ENCODE measurements at regions not wholly inside any gene's neighbourhood (a gene's known extent, or its start where the extent isn't known, plus 50 kb on each side); places are given as distances from the start of the nearest gene placed in this dataset.

DNA sequence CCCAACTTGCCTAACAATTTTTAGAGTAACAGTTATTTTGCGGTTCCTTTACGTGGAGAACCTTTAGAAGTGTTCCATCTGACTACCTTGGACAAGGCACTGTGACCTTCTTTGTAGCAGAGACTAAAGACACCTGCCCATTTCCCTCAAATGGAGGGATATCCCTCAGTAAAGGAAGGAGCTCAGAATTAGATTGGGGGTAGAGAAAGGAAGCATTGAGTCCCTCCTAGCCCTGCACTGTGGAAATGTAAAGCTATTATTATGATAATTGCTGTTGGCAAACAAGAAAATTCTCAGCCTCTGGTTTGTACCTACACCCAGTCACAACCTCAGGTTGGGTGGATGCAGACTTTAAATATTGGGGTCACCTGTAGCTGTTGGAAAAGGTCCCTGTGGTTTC lies 72.6 kb upstream of the MACF1 start:
- WGBS (ENCODE audit: insufficient coverage, low coverage, low lambda C conversion rate, missing lambda C conversion rate), result 100% methylated on average over 2 of the region's 2 CpGs
- intact Hi-C loops (cut with DNase I), result no loop called here

DNA sequence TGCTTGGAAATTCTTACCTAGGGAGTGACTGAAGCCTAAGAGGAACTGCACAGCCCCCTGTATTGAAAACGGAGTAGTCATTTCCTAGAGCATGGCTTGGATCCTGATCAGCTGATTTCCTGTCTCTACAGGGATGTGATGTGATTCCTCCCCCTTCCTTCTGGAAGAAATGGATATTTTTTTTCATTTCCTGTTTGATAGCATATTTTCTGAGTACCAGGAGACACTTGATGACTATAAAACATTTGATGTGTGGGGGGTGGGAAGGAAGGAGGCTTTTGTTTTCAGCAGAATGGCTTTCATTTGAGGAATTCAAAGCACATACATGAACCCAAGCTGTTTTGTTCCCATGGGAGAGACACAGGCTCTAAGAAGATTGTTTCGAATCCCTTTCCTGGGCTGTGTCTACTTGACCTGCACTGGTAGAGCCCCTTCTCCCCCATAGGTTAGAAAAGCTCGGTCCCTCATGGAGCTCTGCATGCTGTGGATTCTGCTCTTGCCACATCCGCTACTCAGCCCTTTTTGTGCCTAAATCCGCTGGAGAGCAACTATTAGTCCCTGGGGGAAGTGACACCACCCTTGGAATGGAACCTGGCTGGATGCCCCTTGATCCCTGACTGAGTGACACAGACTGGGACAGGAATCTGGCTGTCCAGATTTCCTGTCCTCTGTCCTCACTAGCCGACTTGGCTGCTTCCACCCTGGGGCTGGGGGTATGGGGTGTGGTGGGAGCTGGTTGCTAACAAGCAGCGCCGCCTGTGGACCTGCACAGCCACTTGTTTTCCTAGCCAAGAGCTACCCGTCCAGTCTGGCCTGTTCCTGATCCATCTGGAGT lies 71.8 kb upstream of the MACF1 start:
- Histone ChIP-seq H3K36me3 (no peaks in the 10 kb centered on the region), H3K4me3 (no peak overlapping the region), H3K27me3 (no peaks in the 10 kb centered on the region), H3K4me1 (peaks cover 0 to 41% (median 7%) of the 10 kb centered on the region in 4 donors), H3K27ac (peak overlapping the region; percentile 4 to 66 (median 49)), H3K9me3 (no peaks in the 10 kb centered on the region)
- TF ChIP-seq, protein P1, sequence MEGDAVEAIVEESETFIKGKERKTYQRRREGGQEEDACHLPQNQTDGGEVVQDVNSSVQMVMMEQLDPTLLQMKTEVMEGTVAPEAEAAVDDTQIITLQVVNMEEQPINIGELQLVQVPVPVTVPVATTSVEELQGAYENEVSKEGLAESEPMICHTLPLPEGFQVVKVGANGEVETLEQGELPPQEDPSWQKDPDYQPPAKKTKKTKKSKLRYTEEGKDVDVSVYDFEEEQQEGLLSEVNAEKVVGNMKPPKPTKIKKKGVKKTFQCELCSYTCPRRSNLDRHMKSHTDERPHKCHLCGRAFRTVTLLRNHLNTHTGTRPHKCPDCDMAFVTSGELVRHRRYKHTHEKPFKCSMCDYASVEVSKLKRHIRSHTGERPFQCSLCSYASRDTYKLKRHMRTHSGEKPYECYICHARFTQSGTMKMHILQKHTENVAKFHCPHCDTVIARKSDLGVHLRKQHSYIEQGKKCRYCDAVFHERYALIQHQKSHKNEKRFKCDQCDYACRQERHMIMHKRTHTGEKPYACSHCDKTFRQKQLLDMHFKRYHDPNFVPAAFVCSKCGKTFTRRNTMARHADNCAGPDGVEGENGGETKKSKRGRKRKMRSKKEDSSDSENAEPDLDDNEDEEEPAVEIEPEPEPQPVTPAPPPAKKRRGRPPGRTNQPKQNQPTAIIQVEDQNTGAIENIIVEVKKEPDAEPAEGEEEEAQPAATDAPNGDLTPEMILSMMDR (IDR thresholded peaks at IDR 0.05), result peak; percentile 16 to 30 (median 21)
- TF ChIP-seq POLR2A (IDR thresholded peaks at IDR 0.05), result peak; percentile 12
- intact Hi-C loops (cut with DNase I), result no loop called here
- DNase-seq, result peak; percentile 85 to 88 (median 88)
- 29% methylated on average over 5 of the region's 9 CpGs for WGBS (ENCODE audit: insufficient coverage, low coverage, low lambda C conversion rate, missing lambda C conversion rate)
- ATAC-seq, result peak; percentile 87 to 91 (median 88)

More for the DNA sequence above, 72.6 kb upstream of the MACF1 start:
- peaks cover 0 to 41% (median 5%) of the 10 kb centered on the region in 4 donors for H3K4me1 ChIP-seq
- TF ChIP-seq POLR2A (IDR thresholded peaks at IDR 0.05), result no peak
- TF ChIP-seq, protein P1 (IDR thresholded peaks at IDR 0.05), result no peak
- DNase-seq (no peak), ATAC-seq (no peak)
- H3K27me3 ChIP-seq, result no peaks in the 10 kb centered on the region
- H3K36me3 ChIP-seq, result no peaks in the 10 kb centered on the region
- H3K9me3 ChIP-seq, result no peaks in the 10 kb centered on the region
- peak overlapping the region in 2 of 3 donors; percentile 49 to 66 for H3K27ac ChIP-seq
- H3K4me3 ChIP-seq, result no peak overlapping the region

DNA sequence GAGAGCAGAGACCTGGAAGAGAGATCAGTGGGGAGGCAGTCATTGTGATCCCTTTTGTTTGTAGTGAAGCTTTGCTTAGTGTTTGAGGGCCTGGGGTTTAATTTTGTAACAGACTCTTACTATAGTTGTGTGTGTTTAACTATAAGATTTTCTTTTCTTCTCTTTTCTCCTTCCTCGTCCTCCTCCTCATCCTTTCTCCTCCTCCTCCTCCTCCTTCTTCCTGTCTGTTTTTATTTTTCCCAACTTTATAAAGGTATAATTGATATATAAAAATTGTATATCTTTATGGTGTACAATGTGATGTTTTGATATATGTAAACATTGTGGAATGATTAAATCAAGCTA lies 71.2 kb upstream of the MACF1 start:
- no peaks in the 10 kb centered on the region for H3K9me3 ChIP-seq
- no peaks in the 10 kb centered on the region for H3K27me3 ChIP-seq
- peak overlapping the region; percentile 4 to 66 (median 49) for H3K27ac ChIP-seq
- WGBS (ENCODE audit: insufficient coverage, low coverage, low lambda C conversion rate, missing lambda C conversion rate), result 71% methylated on average over 1 of the region's 1 CpG
- no peaks in the 10 kb centered on the region for H3K36me3 ChIP-seq
- intact Hi-C loops (cut with DNase I), result no loop called here
- DNase-seq, result no peak
- TF ChIP-seq, protein P1 (IDR thresholded peaks at IDR 0.05), result no peak
- no peak for TF ChIP-seq POLR2A (IDR thresholded peaks at IDR 0.05)
- H3K4me1 ChIP-seq, result peaks cover 0 to 38% (median 8%) of the 10 kb centered on the region in 4 donors
- H3K4me3 ChIP-seq, result no peak overlapping the region
- no peak for ATAC-seq

DNA sequence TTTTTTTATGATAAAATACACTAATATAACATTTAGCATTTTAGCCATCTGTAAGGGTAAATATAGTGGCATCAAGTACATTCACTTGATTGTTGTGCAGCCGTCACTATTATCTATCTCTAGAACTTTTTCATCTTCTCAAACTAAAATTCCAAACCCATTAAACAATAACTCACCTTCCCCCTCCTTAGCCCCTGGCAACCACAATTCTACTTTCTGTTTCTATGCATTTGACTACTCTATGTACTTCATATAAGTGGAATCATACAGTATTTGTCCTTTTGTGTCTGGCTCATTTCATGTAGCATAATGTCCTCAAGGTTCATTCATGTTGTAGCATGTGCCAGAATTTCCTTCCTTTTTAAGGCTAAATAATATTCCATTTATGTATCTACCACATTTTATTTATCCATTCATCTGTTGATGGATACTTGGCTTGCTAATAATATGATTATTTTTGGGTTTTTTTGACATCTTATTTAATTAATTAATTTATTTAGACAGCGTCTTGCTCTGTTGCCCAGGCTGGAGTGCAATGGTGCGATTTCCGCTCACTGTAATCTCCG lies 69.6 kb upstream of the MACF1 start:
- WGBS (ENCODE audit: insufficient coverage, low coverage, low lambda C conversion rate, missing lambda C conversion rate), result 79% methylated on average over 4 of the region's 5 CpGs
- peaks cover 0 to 25% (median 8%) of the 10 kb centered on the region in 4 donors for H3K4me1 ChIP-seq
- H3K27me3 ChIP-seq, result no peaks in the 10 kb centered on the region
- DNase-seq (no peak), ATAC-seq (no peak)
- H3K9me3 ChIP-seq, result no peaks in the 10 kb centered on the region
- H3K4me3 ChIP-seq, result no peak overlapping the region
- H3K27ac ChIP-seq, result no peak overlapping the region
- intact Hi-C loops (cut with DNase I), result no loop called here
- no peaks in the 10 kb centered on the region for H3K36me3 ChIP-seq
- TF ChIP-seq POLR2A (IDR thresholded peaks at IDR 0.05), result no peak
- TF ChIP-seq, protein P1 (IDR thresholded peaks at IDR 0.05), result no peak

All from right lobe of liver (tissue), 6 donors.